Muscle of leg (tissue), 3 donors: ENCODE measurements at regions not wholly inside any gene's neighbourhood (a gene's known extent, or its start where the extent isn't known, plus 50 kb on each side); places are given as distances from the start of the nearest gene placed in this dataset.
"Not testable (repeated sequence)": the region's sequence is repeated elsewhere in the genome, so short reads cannot be mapped to it uniquely, and the experiment has no call there.

Source experiments
- DNase-seq: peaks from one replicate; pipeline ENCODE4 v3.0.0; 2013
- H3K27ac ChIP-seq: one replicate; pipeline ENCODE4 v1.5.1; 2013; ENCODE audit warnings: mild to moderate bottlenecking, low read length, control low read depth
- H3K27me3 ChIP-seq: one replicate; pipeline ENCODE4 v1.6.1; 2013; ENCODE audit warnings: low read length; ENCODE audit not compliant: control insufficient read depth, insufficient read depth
- H3K36me3 ChIP-seq: one replicate; pipeline ENCODE4 v1.6.1; 2013; ENCODE audit warnings: low read length; ENCODE audit not compliant: control insufficient read depth, insufficient read depth
- H3K4me1 ChIP-seq: one replicate; pipeline ENCODE4 v1.6.1; 2013; ENCODE audit warnings: low read length; ENCODE audit not compliant: control insufficient read depth, insufficient read depth
- H3K4me3 ChIP-seq: one replicate; pipeline ENCODE4 v1.5.1; 2013; ENCODE audit warnings: low read length, control low read depth
- H3K9me3 ChIP-seq: replicated peaks from 2 replicates; pipeline ENCODE4 v1.6.1; 2013; ENCODE audit warnings: low read depth, low read length; ENCODE audit not compliant: control insufficient read depth
- WGBS: methylation state at CpG from one replicate; pipeline ENCODE4 v1.1.5; 2013; ENCODE audit warnings: missing lambda C conversion rate; ENCODE audit not compliant: insufficient coverage; 5-methylcytosine and 5-hydroxymethylcytosine counted together

GRCh38 chr14:87252103-87252502 is 740.9 kb downstream of the GALC start:
- WGBS = 64% methylated on average over 3 of the region's 5 CpGs
- no peak overlapping the region for H3K4me3 ChIP-seq
- no peaks in the 10 kb centered on the region for H3K4me1 ChIP-seq
- no peaks in the 10 kb centered on the region for H3K9me3 ChIP-seq
- no peak overlapping the region for H3K27ac ChIP-seq
- H3K27me3 ChIP-seq = no peaks in the 10 kb centered on the region
- no peaks in the 10 kb centered on the region for H3K36me3 ChIP-seq
- DNase-seq = no peak

GRCh38 chr14:87251011-87251410 is 742.0 kb downstream of the GALC start:
- H3K27ac ChIP-seq = no peak overlapping the region
- no peaks in the 10 kb centered on the region for H3K36me3 ChIP-seq
- no peaks in the 10 kb centered on the region for H3K27me3 ChIP-seq
- no peak overlapping the region for H3K4me3 ChIP-seq
- peaks cover 3% of the 10 kb centered on the region for H3K9me3 ChIP-seq
- no peak for DNase-seq
- no peaks in the 10 kb centered on the region for H3K4me1 ChIP-seq

GRCh38 chr14:87241018-87241768 is 751.8 kb downstream of the GALC start:
- no peaks in the 10 kb centered on the region for H3K9me3 ChIP-seq
- H3K36me3 ChIP-seq = no peaks in the 10 kb centered on the region
- DNase-seq = peak; percentile 73
- 0% methylated on average over 1 of the region's 3 CpGs for WGBS
- no peaks in the 10 kb centered on the region for H3K27me3 ChIP-seq
- H3K4me1 ChIP-seq = no peaks in the 10 kb centered on the region
- H3K4me3 ChIP-seq = no peak overlapping the region
- H3K27ac ChIP-seq = no peak overlapping the region

- not testable (repeated sequence) for H3K36me3 ChIP-seq, H3K4me1 ChIP-seq, H3K27ac ChIP-seq, H3K4me3 ChIP-seq, H3K27me3 ChIP-seq, DNase-seq, H3K9me3 ChIP-seq
- WGBS = 50% methylated on average over 1 of the region's 5 CpGs
These were observed 752.7 kb downstream of the GALC start for GRCh38 chr14:87240319-87240718.

- H3K4me1 ChIP-seq = no peaks in the 10 kb centered on the region
These were observed 759.1 kb downstream of the GALC start for GRCh38 chr14:87233806-87234384.

GRCh38 chr14:87233266-87233665 is 759.7 kb downstream of the GALC start:
- no peak overlapping the region for H3K4me3 ChIP-seq
- WGBS = no CpG with 5 or more reads among the region's 2 CpGs
- no peak overlapping the region for H3K27ac ChIP-seq
- no peaks in the 10 kb centered on the region for H3K4me1 ChIP-seq
- H3K27me3 ChIP-seq = no peaks in the 10 kb centered on the region
- no peaks in the 10 kb centered on the region for H3K36me3 ChIP-seq
- no peak for DNase-seq
- no peaks in the 10 kb centered on the region for H3K9me3 ChIP-seq

More at GRCh38 chr14:87233806-87234384, 759.1 kb downstream of the GALC start:
- WGBS = no CpG with 5 or more reads among the region's 4 CpGs
- DNase-seq = no peak
- H3K27ac ChIP-seq = no peak overlapping the region
- no peaks in the 10 kb centered on the region for H3K9me3 ChIP-seq
- H3K4me3 ChIP-seq = no peak overlapping the region
- no peaks in the 10 kb centered on the region for H3K27me3 ChIP-seq
- H3K36me3 ChIP-seq = no peaks in the 10 kb centered on the region

GRCh38 chr14:87231336-87232026 is 761.5 kb downstream of the GALC start:
- no CpG with 5 or more reads among the region's 3 CpGs for WGBS
- Histone ChIP-seq H3K27me3 (no peaks in the 10 kb centered on the region), H3K4me3 (no peak overlapping the region), H3K9me3 (no peaks in the 10 kb centered on the region), H3K4me1 (no peaks in the 10 kb centered on the region), H3K36me3 (no peaks in the 10 kb centered on the region), H3K27ac (no peak overlapping the region)
- no peak for DNase-seq

- H3K27me3 ChIP-seq = no peaks in the 10 kb centered on the region
- DNase-seq = no peak
- no peak overlapping the region for H3K27ac ChIP-seq
- no peaks in the 10 kb centered on the region for H3K4me1 ChIP-seq
- no peaks in the 10 kb centered on the region for H3K36me3 ChIP-seq
- no peak overlapping the region for H3K4me3 ChIP-seq
- no peaks in the 10 kb centered on the region for H3K9me3 ChIP-seq
These were observed 762.3 kb downstream of the GALC start for GRCh38 chr14:87230726-87231125.

GRCh38 chr14:87229131-87229530 is 763.9 kb downstream of the GALC start:
- Histone ChIP-seq H3K4me3 (no peak overlapping the region), H3K9me3 (no peaks in the 10 kb centered on the region), H3K4me1 (no peaks in the 10 kb centered on the region), H3K27ac (no peak overlapping the region), H3K36me3 (no peaks in the 10 kb centered on the region), H3K27me3 (no peaks in the 10 kb centered on the region)
- no CpG with 5 or more reads among the region's 1 CpG for WGBS
- no peak for DNase-seq

GRCh38 chr14:87217023-87217422 is 776.0 kb downstream of the GALC start:
- no peaks in the 10 kb centered on the region for H3K27me3 ChIP-seq
- no peaks in the 10 kb centered on the region for H3K36me3 ChIP-seq
- no peak overlapping the region for H3K27ac ChIP-seq
- no peaks in the 10 kb centered on the region for H3K9me3 ChIP-seq
- DNase-seq = no peak
- no peaks in the 10 kb centered on the region for H3K4me1 ChIP-seq
- 67% methylated on average over 1 of the region's 3 CpGs for WGBS
- no peak overlapping the region for H3K4me3 ChIP-seq
